ENCODE measurements at regions not wholly inside any gene's neighbourhood (a gene's known extent, or its start where the extent isn't known, plus 50 kb on each side); places are given as distances from the start of the nearest gene placed in this dataset.

- TF ChIP-seq POLR2A (IDR thresholded peaks at IDR 0.05) (no peak), CTCF (IDR thresholded peaks at IDR 0.05) (no peak)
These were observed 194.8 kb upstream of the TBX3 start for GRCh38 chr12:114878781-114879180.

Measured in lower leg skin (tissue), 3 donors.